Tibial nerve (tissue), 4 donors: ENCODE measurements at regions not wholly inside any gene's neighbourhood (a gene's known extent, or its start where the extent isn't known, plus 50 kb on each side); places are given as distances from the start of the nearest gene placed in this dataset.

Experiments
- EP300 ChIP-seq, 2 donors: sonication (generic); formaldehyde crosslinking; IDR thresholded peaks; one replicate each; pipeline ENCODE4 v1.6.1; 2017; ENCODE audit warnings: antibody characterized with exemption in 2 of 2, mild to moderate bottlenecking in 1 of 2
- TF ChIP-seq, protein P1 (sequence below), 5 experiments: fragments of 200-600 bp in 3 of 5; fragments of 450-650 bp in 2 of 5; sonication (generic) in 3 of 5; IDR thresholded peaks; one replicate each; pipeline ENCODE4 v1.5.1; 2016 to 2019; ENCODE audit warnings: antibody characterized with exemption in 5 of 5, mild to moderate bottlenecking in 3 of 5, moderate library complexity in 2 of 5

DNA sequence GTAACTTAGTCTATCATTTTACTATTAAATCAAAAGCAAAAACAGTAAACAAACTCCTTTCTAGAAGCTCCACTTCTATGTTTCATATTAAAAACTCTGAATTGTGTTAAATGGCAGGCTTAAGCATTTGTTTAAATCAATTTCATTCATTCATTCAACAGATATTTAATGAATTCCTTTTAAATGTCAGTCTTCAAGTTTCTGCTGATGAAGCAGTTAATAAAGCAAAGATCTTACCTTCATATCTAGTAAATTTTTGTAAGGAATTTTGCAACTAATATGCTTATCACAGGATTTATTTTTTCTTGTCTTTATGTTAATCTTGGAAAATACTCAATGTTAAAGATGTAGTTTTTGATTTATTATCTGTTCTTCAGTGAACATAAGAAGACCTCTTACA is 54.1 kb upstream of the RGS18 start:
- no peak for TF ChIP-seq EP300 (IDR thresholded peaks at IDR 0.05)
- TF ChIP-seq, protein P1, sequence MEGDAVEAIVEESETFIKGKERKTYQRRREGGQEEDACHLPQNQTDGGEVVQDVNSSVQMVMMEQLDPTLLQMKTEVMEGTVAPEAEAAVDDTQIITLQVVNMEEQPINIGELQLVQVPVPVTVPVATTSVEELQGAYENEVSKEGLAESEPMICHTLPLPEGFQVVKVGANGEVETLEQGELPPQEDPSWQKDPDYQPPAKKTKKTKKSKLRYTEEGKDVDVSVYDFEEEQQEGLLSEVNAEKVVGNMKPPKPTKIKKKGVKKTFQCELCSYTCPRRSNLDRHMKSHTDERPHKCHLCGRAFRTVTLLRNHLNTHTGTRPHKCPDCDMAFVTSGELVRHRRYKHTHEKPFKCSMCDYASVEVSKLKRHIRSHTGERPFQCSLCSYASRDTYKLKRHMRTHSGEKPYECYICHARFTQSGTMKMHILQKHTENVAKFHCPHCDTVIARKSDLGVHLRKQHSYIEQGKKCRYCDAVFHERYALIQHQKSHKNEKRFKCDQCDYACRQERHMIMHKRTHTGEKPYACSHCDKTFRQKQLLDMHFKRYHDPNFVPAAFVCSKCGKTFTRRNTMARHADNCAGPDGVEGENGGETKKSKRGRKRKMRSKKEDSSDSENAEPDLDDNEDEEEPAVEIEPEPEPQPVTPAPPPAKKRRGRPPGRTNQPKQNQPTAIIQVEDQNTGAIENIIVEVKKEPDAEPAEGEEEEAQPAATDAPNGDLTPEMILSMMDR (IDR thresholded peaks at IDR 0.05) = no peak
